A549 (cell line): ENCODE measurements at regions not wholly inside any gene's neighbourhood (a gene's known extent, or its start where the extent isn't known, plus 50 kb on each side); places are given as distances from the start of the nearest gene placed in this dataset.

Source experiments
- ATAC-seq, 2 experiments: fragments of 200-7000 bp in 1 of 2; fragments of >200 bp in 1 of 2; cut with Nextera tagmentation in 1 of 2; cut with Tn5 transposase in 1 of 2; 3 replicates each; pipeline versions ENCODE4 v1.8.0 to v1.9.1; 2018 to 2020; ENCODE audit warnings: mild to moderate bottlenecking in 1 of 2, moderate library complexity in 1 of 2
- CTCF ChIA-PET: fragments of 300-600 bp; sonication (Branson Sonifier 250); formaldehyde crosslinking; extraction: SDS; loops from one replicate; lab custom pipeline; 2021; ENCODE audit warnings: antibody characterized with exemption, inconsistent platforms; lab: Yijun Ruan, JAX
- POLR2A ChIA-PET: fragments of 350-600 bp; formaldehyde crosslinking; extraction: SDS; loops from one replicate; lab custom pipeline; 2021; ENCODE audit warnings: antibody characterized with exemption, inconsistent platforms; lab: Yijun Ruan, JAX
- DNase-seq, 2 experiments: peaks; one replicate each; pipeline versions ENCODE4 v3.0.0 to v3.0.0-alpha.2; 2011 to 2016; ENCODE audit warnings: low read depth in 1 of 2, low spot score in 1 of 2
- FAIRE-seq: peaks from 2 replicates; lab custom pipeline; 2011; peaks lifted over from hg19 to GRCh38; lab: Jason Lieb, UNC
- H3K27ac ChIP-seq, 2 experiments: fragments of >200 bp; sonication (Bioruptor Twin); formaldehyde crosslinking; 3 replicates each; pipeline ENCODE4 v1.5.1; 2016 to 2017
- H3K4me1 ChIP-seq: fragments of >200 bp; sonication (Bioruptor Twin); formaldehyde crosslinking; 3 replicates; pipeline ENCODE4 v1.6.1; 2016
- H3K4me2 ChIP-seq: fragments of >200 bp; sonication (Bioruptor Twin); formaldehyde crosslinking; 3 replicates; pipeline ENCODE4 v1.6.1; 2016
- H3K4me3 ChIP-seq: fragments of >200 bp; sonication (Bioruptor Twin); formaldehyde crosslinking; 3 replicates; pipeline ENCODE4 v1.5.1; 2016
- H3K9me3 ChIP-seq: fragments of >200 bp; sonication (Bioruptor Twin); formaldehyde crosslinking; 3 replicates; pipeline ENCODE4 v1.6.1; 2016
- BHLHE40 ChIP-seq: IDR thresholded peaks from 2 replicates; pipeline ENCODE4 v1.6.1; 2012; ENCODE audit warnings: low read depth, low read length, inconsistent platforms
- CHD4 ChIP-seq: fragments of 200-600 bp; sonication (generic); IDR thresholded peaks from 2 replicates; pipeline ENCODE4 v1.6.1; 2016; ENCODE audit warnings: antibody characterized with exemption, mild to moderate bottlenecking, borderline replicate concordance
- EHF ChIP-seq: fragments of 250-450 bp; sonication (Bioruptor Pico); IDR thresholded peaks from 2 replicates; pipeline ENCODE4 v1.5.0; 2020; ENCODE audit warnings: mild to moderate bottlenecking
- EHMT2 ChIP-seq: fragments of 200-600 bp; sonication (generic); IDR thresholded peaks from 2 replicates; pipeline ENCODE4 v1.6.1; 2016; ENCODE audit warnings: antibody characterized with exemption, low read depth, mild to moderate bottlenecking, moderate library complexity
- FOSB ChIP-seq: fragments of 250-450 bp; sonication (Bioruptor Pico); IDR thresholded peaks from 2 replicates; pipeline ENCODE4 v1.5.0; 2020; ENCODE audit warnings: mild to moderate bottlenecking, moderate library complexity
- GATA3 ChIP-seq: IDR thresholded peaks from 2 replicates; pipeline ENCODE4 v1.6.1; 2012; ENCODE audit warnings: borderline replicate concordance
- HDAC2 ChIP-seq: fragments of 200-600 bp; sonication (generic); IDR thresholded peaks from 2 replicates; pipeline ENCODE4 v1.6.1; 2016
- HEYL ChIP-seq: fragments of 250-450 bp; sonication (Bioruptor Pico); IDR thresholded peaks from 2 replicates; pipeline ENCODE4 v1.8.0; 2021; ENCODE audit warnings: mild to moderate bottlenecking, moderate library complexity
- HOXB13 ChIP-seq: fragments of 250-450 bp; sonication (Bioruptor Pico); IDR thresholded peaks from 2 replicates; pipeline ENCODE4 v1.5.0; 2020; ENCODE audit warnings: low read depth, mild to moderate bottlenecking, moderate library complexity
- JUN ChIP-seq, 2 experiments: fragments of >200 bp; sonication (Bioruptor Twin); formaldehyde crosslinking; IDR thresholded peaks; 2 replicates in 1 of 2; 3 replicates in 1 of 2; pipeline ENCODE4 v1.6.1; 2016 to 2017
- JUNB ChIP-seq: fragments of >200 bp; sonication (Bioruptor Twin); formaldehyde crosslinking; IDR thresholded peaks from 2 replicates; pipeline ENCODE4 v1.6.1; 2016
- KDM1A ChIP-seq: fragments of 200-600 bp; sonication (generic); IDR thresholded peaks from 2 replicates; pipeline ENCODE4 v1.6.1; 2016; ENCODE audit warnings: low read depth, mild to moderate bottlenecking
- MAX ChIP-seq: IDR thresholded peaks from 2 replicates; pipeline ENCODE4 v1.6.1; 2012
- MAZ ChIP-seq: fragments of 150-350 bp; IDR thresholded peaks from 2 replicates; pipeline ENCODE4 v1.6.1; 2014; ENCODE audit warnings: antibody characterized with exemption, low read depth, low read length, borderline replicate concordance
- NFE2L2 ChIP-seq: fragments of 150-350 bp; conservative IDR thresholded peaks from 2 replicates; pipeline ENCODE4 v1.6.1; 2014; ENCODE audit warnings: low read length
- POLR2AphosphoS2 ChIP-seq: conservative IDR thresholded peaks from 2 replicates; pipeline ENCODE4 v1.6.1; 2012; ENCODE audit warnings: low read length, improper control_type of control experiment, inconsistent platforms
- RARB ChIP-seq: fragments of 250-450 bp; sonication (Bioruptor Pico); IDR thresholded peaks from 2 replicates; pipeline ENCODE4 v1.8.0; 2021; ENCODE audit warnings: mild to moderate bottlenecking, moderate library complexity
- RNF2 ChIP-seq: fragments of 200-600 bp; sonication (generic); IDR thresholded peaks from 2 replicates; pipeline ENCODE4 v1.6.1; 2016; ENCODE audit warnings: low read depth, mild to moderate bottlenecking, antibody characterized with exemption, moderate library complexity, borderline replicate concordance
- SMC3 ChIP-seq: fragments of >200 bp; sonication (Bioruptor Twin); formaldehyde crosslinking; IDR thresholded peaks from 3 replicates; pipeline ENCODE4 v1.6.1; 2018; ENCODE audit warnings: inconsistent platforms
- TP53 ChIP-seq: fragments of 250-450 bp; sonication (Bioruptor Pico); IDR thresholded peaks from 2 replicates; pipeline ENCODE4 v1.5.0; 2021; ENCODE audit warnings: mild to moderate bottlenecking, moderate library complexity
- ZFP36 ChIP-seq: fragments of 450-650 bp; IDR thresholded peaks from 2 replicates; pipeline ENCODE4 v1.6.1; 2014; ENCODE audit warnings: borderline replicate concordance; ENCODE audit not compliant: partially characterized antibody
- ZNF302 ChIP-seq: fragments of 250-450 bp; sonication (Bioruptor Pico); IDR thresholded peaks from 2 replicates; pipeline ENCODE4 v1.9.0; 2021; ENCODE audit warnings: inconsistent platforms, mild to moderate bottlenecking, moderate library complexity
- WGBS: methylation state at CpG from one replicate; pipeline ENCODE4 v1.1.6; 2017; ENCODE audit errors: missing lambda C conversion rate; 5-methylcytosine and 5-hydroxymethylcytosine counted together
- TF ChIP-seq, protein P1 (sequence below): fragments of 450-650 bp; IDR thresholded peaks from 2 replicates; pipeline ENCODE4 v1.6.1; 2014; ENCODE audit warnings: antibody characterized with exemption
- TF ChIP-seq, protein P2 (sequence below): IDR thresholded peaks from 2 replicates; pipeline ENCODE4 v1.6.1; 2012; ENCODE audit warnings: low read depth, borderline replicate concordance
- TF ChIP-seq, protein P3 (sequence below): fragments of 200-600 bp; sonication (generic); IDR thresholded peaks from 2 replicates; pipeline ENCODE4 v1.6.1; 2016; ENCODE audit warnings: antibody characterized with exemption, mild to moderate bottlenecking, moderate library complexity

- DNase-seq: no peak
- Histone ChIP-seq H3K4me1 (no peaks in the 10 kb centered on the region), H3K9me3 (no peaks in the 10 kb centered on the region), H3K4me3 (no peak overlapping the region), H3K27ac (no peak overlapping the region)
- ATAC-seq: no peak
- WGBS: 23% methylated on average over 3 of the region's 3 CpGs
- no peak for FAIRE-seq
- no peak for TF ChIP-seq ZNF302 (CRISPR knock-in tag)
- TF ChIP-seq NFE2L2: no peak
- TF ChIP-seq, all 56 proteins: peak for 0
- H3K4me2 ChIP-seq: no peak overlapping the region
- CTCF ChIA-PET: interaction anchor here (1.3 kb wide), 1 partner anchor 9 kb away, joined by 5 read pairs; no protein-coding TSS in a partner anchor
- POLR2A ChIA-PET: no interaction called here
Observed at GRCh38 chr10:2128991-2129390, 391.7 kb upstream of the ADARB2 start.

DNA sequence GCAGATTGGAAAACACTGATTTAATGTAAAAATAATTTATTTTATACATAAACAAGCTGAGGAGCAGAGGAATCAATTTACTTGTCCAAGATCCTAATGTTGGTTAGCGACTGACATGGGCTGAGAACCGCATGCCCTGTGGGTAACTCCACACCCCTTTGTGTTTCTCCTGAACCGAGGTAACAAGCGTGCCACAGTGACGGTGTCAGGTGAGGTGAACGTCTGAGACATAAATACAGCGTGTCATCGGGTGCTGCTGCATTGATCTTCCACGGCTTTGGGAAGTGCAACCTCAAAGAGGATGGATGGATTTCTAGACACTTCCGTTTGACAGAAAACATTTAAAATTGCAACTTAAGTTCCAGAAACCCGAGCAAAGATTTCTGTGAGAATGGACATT, 386.8 kb upstream of the ADARB2 start:
- Histone ChIP-seq H3K27ac (no peak overlapping the region), H3K4me1 (no peaks in the 10 kb centered on the region), H3K9me3 (no peaks in the 10 kb centered on the region), H3K4me2 (no peak overlapping the region), H3K4me3 (no peak overlapping the region)
- no peak for TF ChIP-seq MAX
- TF ChIP-seq, protein P1, sequence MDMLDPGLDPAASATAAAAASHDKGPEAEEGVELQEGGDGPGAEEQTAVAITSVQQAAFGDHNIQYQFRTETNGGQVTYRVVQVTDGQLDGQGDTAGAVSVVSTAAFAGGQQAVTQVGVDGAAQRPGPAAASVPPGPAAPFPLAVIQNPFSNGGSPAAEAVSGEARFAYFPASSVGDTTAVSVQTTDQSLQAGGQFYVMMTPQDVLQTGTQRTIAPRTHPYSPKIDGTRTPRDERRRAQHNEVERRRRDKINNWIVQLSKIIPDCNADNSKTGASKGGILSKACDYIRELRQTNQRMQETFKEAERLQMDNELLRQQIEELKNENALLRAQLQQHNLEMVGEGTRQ: no peak
- TF ChIP-seq POLR2AphosphoS2: no peak
- no peak for TF ChIP-seq CHD4
- TF ChIP-seq FOSB (CRISPR knock-in tag): no peak
- TF ChIP-seq HEYL (CRISPR knock-in tag): no peak
- no peak for TF ChIP-seq SMC3
- no peak for TF ChIP-seq RNF2
- TF ChIP-seq MAZ: no peak
- no peak for TF ChIP-seq BHLHE40
- no peak for TF ChIP-seq JUNB
- no peak for TF ChIP-seq ZFP36
- TF ChIP-seq, protein P2, sequence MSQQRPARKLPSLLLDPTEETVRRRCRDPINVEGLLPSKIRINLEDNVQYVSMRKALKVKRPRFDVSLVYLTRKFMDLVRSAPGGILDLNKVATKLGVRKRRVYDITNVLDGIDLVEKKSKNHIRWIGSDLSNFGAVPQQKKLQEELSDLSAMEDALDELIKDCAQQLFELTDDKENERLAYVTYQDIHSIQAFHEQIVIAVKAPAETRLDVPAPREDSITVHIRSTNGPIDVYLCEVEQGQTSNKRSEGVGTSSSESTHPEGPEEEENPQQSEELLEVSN: no peak
- TF ChIP-seq HDAC2: no peak
- DNase-seq (no peak), ATAC-seq (no peak), FAIRE-seq (no peak)
- POLR2A ChIA-PET: no interaction called here
- CTCF ChIA-PET: no interaction called here
- WGBS: 7% methylated on average over 11 of the region's 11 CpGs

GRCh38 chr10:2122431-2123124, 385.3 kb upstream of the ADARB2 start:
- 15% methylated on average over 8 of the region's 8 CpGs for WGBS
- no peak for ATAC-seq
- no peaks in the 10 kb centered on the region for H3K4me1 ChIP-seq
- H3K4me2 ChIP-seq: no peak overlapping the region
- H3K4me3 ChIP-seq: no peak overlapping the region
- DNase-seq: no peak
- H3K9me3 ChIP-seq: no peaks in the 10 kb centered on the region
- POLR2A ChIA-PET: no interaction called here
- CTCF ChIA-PET: no interaction called here
- no peak for TF ChIP-seq TP53
- no peak for TF ChIP-seq NFE2L2
- no peak for TF ChIP-seq BHLHE40
- no peak for TF ChIP-seq EHF (CRISPR knock-in tag)
- TF ChIP-seq JUNB: no peak
- TF ChIP-seq ZNF302 (CRISPR knock-in tag): no peak
- TF ChIP-seq HOXB13 (CRISPR knock-in tag): no peak
- no peak for TF ChIP-seq CHD4
- TF ChIP-seq RARB (CRISPR knock-in tag): no peak
- no peak for TF ChIP-seq KDM1A
- TF ChIP-seq HEYL (CRISPR knock-in tag): no peak
- TF ChIP-seq MAX: no peak
- TF ChIP-seq, protein P3, sequence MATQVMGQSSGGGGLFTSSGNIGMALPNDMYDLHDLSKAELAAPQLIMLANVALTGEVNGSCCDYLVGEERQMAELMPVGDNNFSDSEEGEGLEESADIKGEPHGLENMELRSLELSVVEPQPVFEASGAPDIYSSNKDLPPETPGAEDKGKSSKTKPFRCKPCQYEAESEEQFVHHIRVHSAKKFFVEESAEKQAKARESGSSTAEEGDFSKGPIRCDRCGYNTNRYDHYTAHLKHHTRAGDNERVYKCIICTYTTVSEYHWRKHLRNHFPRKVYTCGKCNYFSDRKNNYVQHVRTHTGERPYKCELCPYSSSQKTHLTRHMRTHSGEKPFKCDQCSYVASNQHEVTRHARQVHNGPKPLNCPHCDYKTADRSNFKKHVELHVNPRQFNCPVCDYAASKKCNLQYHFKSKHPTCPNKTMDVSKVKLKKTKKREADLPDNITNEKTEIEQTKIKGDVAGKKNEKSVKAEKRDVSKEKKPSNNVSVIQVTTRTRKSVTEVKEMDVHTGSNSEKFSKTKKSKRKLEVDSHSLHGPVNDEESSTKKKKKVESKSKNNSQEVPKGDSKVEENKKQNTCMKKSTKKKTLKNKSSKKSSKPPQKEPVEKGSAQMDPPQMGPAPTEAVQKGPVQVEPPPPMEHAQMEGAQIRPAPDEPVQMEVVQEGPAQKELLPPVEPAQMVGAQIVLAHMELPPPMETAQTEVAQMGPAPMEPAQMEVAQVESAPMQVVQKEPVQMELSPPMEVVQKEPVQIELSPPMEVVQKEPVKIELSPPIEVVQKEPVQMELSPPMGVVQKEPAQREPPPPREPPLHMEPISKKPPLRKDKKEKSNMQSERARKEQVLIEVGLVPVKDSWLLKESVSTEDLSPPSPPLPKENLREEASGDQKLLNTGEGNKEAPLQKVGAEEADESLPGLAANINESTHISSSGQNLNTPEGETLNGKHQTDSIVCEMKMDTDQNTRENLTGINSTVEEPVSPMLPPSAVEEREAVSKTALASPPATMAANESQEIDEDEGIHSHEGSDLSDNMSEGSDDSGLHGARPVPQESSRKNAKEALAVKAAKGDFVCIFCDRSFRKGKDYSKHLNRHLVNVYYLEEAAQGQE: no peak
- no peak for TF ChIP-seq RNF2
- TF ChIP-seq SMC3: no peak
- TF ChIP-seq JUN (IDR thresholded peaks at IDR 0.05): no peak
- TF ChIP-seq GATA3: no peak
- no peak for TF ChIP-seq EHMT2
- no peak for FAIRE-seq
- no peak overlapping the region for H3K27ac ChIP-seq
